Activated CD4-positive, alpha-beta T cell treated with anti-CD3 and anti-CD28 coated beads for 1 hour (primary cell): ENCODE measurements at regions not wholly inside any gene's neighbourhood (a gene's known extent, or its start where the extent isn't known, plus 50 kb on each side); places are given as distances from the start of the nearest gene placed in this dataset.

Source experiments
- DNase-seq: peaks from one replicate; pipeline ENCODE4 v3.0.0-alpha.2; 2020

DNA sequence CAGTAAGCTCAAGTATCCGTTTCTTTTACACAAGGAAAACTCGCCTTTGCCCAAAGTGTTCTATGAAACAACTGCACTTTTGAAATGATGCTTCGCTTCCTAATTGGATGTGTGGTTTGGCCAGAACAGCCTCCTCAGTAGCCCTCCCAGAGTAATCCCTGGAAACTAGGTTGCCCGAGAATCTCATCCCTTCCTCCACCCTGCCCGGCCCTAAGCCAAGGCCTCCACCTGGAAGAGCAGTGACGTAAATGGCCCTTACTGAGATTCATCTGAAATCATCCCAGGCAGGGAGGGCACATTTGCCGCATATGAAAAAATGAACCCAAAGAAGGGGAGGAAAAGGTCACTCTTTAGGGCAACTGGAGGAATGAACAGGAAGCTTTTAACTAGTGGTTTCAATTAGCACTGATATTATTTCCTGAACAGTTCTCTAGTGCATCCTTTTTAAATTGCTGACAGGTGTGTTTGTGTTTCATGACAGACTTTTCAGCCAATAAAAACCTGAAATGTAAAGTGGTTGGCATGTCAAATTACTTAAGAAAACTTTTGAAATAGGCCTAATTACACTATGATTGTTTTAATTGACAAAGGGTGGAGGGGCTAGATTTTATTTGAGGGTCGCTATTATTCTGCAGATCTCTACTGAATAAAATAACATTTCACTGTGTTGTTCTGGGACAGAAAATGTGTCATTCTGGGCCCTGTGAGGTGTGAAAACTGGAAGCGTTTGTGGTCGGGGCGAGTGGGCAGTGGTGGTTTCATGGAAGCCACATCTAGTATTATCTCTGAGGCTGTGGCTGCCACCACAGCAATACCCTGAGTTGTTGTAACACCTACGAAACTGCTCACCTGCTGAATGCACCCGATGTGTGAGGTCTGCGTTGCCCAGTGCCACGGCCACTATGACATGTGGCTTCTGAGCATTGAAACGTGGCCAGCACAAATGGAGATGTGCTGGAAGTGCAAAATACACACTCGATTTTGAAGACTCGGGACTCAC, 112.1 kb downstream of the ZIC5 start:
- no peak for DNase-seq

DNA sequence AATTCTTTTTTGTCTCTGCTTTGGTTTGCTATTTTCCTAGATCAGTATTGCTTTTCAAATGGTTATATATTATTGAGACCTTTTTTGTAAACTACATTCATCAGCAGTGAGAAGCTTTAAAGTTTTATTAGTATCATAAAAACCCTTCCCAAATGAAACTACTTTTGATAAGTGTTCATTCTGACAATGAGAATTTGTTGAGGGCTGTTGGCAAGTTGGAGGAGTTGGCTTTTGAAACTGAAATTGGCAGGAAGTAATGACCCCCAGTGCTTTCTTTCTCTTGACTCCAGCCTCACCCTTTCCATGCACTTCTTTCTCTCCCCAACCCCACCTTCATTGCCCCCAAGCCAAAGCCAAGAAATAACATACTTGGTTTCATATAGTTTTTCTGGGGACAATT, 113.8 kb downstream of the ZIC5 start:
- no peak for DNase-seq

DNA sequence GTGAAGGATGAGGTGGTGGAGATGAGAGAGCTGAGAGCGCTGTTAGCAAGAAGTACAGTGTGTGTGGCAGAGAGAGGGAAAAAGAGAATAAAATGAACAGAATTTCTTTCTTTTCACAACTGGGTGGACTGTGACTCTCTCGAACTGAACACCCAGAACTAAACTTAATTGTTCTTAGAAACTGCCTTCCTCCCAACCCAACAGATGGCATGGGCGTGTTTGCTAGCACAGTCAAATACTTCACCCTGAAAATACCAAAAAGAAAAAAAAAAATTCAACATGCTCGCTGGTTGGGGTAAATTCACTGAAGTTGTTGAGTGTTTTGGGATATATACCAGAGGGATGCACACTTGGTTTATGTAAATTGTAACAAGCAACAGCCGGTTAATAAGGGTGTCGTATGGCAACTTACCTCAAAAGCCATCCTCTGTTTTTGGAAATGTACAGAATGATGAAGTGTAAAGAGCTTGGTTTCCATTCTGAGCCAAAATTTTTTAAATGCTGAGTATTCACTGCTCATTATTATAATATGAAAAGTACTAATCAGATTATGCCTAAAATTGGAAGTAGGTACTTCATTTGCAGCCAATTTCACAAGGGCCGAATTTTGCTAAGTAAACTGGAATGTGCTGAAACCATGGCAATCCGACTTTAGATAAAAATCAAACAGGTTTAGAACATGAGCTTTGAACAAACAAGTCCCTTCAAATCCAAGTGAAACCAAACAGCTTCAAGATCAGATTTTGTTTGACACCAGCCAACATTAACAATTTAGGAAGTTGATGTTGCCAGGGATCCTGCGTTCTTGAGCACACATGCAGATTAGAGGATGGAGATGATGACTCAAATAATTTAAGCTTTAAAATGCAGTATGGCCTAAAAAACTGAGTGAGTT, 115.8 kb downstream of the ZIC5 start:
- no peak for DNase-seq

DNA sequence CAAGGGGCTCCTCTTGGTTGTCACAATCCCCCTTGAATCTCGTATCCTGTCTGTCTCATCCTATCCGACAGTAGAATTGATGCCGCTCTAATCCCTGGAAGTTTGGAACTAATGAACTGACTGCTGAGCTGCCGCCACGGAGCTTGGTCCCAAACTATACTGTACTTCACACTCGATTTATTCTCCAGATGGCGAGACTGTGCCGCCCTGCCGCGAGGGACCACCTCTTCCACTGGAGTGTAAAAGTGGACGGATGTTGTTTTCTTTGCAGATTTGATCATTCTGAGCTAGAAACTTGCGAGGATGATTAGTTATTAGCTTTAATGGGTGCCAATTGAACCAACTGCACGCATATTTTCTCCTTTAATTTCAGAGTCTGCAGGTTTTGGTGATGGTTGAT, 117.2 kb downstream of the ZIC5 start:
- DNase-seq = no peak

DNA sequence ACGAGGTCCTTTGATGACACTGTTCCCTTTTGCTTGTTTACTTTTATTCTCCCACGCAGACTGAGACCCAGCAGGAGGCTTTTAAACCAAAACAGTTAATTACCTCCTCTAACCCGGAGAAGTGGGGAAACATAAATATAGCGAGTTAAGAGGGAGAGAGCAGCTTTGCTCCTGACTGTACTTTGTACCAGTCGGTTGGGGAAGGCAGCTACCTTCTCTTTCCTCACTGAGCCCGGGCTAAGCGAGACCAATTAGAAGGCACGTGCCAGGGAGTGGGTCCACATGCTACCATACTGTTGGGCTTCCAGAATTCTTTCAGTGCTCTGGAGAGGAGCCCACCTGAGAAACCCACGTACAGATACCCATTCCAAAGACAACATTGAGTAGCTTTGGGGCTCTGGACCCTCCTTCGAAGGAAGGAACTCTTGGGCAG, 124.2 kb downstream of the ZIC5 start:
- no peak for DNase-seq

DNA sequence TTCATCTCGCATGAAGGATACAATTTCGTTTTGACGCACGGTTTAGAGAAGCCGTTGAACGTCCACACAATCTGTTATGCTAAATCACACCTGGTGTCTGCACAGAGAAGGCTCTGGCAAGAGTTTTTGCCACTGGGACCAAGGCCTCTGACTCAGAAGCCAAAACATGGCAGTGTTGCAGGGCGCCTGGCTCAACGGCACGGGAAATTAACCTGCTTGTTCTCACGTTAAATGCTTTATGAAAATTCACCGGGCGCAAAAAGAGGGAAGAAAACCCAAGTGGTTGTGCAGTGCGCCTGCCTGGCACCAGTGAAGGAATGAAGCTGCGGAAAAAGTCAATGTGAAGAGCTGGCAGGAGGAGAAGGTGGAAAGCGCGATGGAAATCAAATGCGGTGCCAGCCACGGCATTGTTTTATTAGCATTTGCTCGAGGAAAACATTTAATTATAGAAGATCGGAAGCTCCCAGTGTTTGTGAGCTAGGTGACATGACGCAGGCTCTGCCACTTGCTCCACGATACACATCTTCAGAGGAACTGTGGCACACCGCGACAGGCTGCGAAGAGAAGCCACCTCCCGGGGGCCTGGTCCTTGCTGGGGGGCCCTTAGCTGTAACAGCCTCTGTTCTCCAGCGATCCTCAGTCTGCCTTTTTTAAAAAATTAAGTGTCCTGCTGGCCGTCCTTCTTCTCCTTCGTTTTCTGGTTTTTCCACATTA, 126.2 kb downstream of the ZIC5 start:
- no peak for DNase-seq

DNA sequence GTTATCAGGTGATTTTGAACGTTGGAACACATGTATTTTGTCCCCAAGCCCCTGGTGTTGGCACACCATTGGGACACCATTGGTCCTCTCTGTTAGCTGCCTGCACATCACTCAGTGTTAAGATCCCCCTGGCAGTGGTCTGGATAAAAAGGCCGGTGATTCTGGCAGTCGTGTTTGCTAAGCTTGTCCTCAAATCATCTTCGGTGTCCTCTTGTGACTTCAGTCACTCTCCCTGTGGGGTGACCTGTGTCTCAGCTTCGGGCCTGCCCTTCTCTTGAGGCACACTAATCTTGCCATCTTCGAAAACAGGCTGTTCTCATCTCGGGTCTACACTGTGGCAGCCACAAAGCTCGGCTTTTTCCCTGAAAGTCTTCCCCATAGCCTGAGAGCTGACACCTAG, 127.1 kb downstream of the ZIC5 start:
- no peak for DNase-seq

DNA sequence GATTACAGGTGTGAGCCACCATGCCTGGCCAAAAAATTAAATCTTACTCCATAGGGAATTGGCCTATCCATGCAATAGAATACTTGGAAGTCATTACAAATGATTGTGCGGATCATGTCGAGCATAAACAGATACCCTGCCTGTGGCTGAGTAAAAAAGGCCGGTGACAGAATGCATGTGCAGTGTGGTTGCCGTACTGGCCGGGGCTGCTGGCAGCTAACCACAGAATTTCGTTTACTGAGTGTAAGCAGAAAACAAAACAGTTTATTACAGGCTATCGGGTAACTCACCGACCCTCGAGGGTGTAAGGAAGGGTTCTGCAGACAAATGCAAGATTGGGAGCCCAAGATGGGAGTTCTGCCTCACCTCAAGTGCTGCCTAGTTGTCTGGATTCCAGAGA, 127.7 kb downstream of the ZIC5 start:
- no peak for DNase-seq

DNA sequence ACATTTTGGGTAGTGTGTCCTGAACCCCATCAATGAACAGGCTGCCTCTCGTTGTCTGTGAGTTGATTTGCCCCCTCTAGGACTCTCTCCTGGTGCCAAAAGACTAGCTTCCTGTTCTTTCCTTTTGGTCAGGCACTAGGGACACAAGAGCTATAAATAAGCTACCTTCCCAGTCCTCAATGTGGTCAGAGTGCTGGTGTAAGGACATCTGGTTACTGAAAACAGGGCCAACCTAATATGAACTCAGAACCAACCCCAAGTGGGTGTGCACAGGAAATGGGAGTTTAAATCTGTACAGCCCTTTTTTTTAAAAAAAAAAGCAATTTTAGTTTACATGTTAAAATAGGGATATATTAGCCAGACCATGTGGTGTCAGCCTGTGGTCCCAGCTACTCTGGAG, 129.2 kb downstream of the ZIC5 start:
- DNase-seq = no peak

DNA sequence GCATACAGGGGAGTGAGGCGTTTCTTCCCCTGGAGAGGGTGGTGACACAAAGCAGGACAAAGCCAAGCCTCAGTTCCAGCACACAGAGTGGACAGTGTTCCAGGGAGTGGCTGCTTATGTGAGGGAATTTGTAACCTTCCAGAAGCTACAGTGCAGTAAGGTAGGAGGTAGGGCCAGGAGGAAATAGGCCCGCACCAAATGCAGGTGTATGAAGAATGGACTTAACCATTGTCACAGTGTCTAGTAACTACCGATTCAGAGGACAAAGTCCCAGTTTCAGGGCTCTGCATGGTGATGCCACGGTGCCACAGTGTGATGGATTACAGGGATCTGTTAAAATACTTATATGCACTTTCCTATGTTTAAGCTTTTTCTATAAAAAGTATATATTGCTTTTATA, 135.3 kb downstream of the ZIC5 start:
- DNase-seq = no peak

DNA sequence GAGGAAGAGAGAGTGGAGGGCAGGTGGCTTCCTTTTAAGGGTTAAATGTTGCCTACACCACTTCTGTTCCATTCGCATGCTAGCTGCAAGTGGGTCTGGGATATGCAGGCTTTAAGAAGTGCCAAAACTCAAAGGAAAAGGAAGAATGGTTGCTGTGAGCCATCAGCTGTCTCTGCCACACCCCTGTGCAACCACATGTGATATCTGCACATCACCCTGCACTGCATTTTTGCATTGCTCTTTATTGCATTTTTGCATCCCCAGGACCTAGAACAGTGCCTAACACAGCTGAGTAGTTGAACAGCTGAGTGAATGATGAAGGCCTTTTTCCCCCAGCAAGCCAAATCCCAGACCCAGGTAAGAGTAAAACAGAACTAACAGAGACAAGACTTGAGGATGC, 136.1 kb downstream of the ZIC5 start:
- no peak for DNase-seq

DNA sequence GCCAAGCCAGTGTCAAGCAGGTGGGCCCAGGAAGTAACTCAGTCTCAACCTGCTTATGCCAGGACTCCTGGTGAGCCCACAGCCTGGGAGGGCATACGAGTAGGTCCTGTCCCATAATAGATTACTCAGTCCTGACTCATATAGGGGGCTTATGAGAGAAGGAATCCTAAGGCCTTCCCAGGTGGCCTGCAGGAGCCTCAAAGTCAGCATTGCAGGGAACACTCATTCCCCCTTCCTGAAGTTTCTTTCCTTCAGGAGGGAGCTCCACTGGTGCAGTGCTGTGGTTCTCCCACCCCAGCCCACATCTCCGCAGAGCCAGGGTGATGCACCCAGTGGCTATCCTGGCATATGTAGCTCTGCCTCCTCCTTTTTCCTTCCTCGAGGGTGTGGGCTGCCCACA, 137.3 kb downstream of the ZIC5 start:
- DNase-seq = no peak

DNA sequence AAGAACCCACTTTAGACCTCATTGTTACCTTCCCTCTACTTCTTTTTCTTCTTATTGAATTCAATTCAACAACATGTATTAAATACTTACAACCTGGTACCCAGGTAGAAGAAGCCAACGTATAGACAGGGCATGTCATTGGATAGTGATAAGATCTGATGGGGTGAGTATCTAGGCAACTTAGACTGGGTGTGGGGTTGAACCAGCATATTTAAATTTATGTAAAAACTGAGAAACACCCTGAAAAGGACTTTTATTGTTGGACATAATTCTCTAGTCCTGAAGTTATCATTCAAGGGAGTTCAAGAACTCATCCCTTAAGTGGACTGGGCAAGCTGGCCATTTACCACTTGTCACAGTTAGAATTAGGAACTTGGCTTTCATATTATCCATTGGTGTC, 139.2 kb downstream of the ZIC5 start:
- no peak for DNase-seq

DNA sequence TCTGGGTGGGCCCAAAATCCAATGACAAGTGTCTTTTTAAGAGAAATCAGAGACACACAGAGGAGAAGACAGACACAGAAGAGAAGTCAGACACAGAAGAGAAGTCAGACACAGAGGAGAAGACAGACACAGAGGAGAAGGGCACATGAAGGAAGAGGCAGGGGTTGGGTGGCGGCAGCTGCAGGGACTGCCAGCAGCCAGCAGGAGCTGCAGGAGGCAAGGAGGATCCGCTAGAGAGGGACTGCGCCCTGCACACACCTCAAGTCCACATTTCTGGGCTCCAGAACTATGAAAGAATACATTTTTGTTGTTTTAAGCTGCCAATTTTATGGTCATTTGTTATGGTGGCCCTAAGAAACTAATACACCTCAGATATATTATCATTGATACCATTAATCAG, 140.6 kb downstream of the ZIC5 start:
- DNase-seq = no peak

DNA sequence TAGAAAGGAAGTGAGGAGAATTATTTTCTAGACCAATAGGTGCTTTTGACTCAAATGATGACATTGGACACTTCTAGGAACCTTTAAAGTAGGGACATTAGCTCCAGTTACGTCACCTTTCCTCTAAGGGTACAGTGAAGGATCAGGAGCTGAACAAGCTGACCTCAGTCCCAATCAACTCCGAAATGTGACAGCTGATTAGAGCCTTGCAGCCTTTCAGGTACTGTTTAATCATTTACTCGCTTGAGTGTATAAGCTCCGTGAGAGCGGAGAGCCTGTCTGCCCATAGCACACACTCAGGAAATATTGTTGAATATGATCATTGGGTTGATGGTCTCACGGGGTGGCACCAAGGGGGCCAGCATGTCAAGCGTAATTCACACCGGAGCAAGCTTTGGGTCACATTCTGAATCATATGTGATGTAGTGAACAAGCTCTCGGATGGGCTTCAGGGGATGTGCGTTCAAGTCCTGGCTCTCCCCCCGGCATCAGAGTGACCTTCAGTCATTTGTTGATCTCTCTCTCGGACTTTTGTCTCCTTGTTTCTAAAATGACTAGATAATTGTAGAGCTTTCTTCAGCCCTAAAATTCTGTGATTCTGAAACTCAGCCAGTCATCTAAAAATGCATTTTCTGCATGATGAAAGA, 141.9 kb downstream of the ZIC5 start:
- DNase-seq = no peak

DNA sequence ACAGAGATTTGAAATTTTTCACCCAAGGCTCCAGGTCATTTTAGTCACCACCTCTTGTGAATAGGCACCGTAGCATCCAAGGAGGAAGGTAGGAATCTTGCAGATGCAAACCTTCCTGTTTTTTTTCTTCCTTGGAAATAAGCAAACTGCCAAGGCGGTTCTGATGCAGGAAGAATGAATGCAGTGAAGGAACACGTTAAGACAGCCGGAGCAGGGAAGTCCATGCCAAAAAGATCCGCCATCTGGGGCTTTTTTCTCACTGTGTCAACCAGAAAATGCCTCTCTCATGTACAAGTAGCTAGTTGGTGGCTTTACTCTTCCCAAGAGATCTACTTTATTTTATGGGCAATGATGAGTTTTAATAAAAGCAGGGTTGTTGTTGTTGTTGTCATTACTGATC, 142.4 kb downstream of the ZIC5 start:
- no peak for DNase-seq

DNA sequence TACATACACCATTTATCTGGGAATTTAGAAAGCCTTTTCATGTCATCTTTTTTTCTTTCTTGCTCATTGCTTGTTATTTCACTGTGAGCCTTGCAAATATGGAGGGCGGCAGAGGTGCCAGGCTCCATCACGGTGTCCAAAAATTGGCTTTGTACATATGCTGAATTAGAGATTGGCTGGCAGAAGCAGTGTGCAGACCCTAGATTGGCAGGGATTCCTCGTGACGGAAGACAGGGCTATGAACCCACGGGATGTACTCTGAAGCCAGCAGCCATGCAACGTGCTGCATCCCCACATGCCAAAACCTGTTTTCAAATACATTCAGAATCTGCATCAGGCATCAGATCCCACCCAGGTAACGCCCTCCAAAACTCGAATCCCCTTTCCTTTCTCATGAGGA, 142.8 kb downstream of the ZIC5 start:
- DNase-seq = no peak

DNA sequence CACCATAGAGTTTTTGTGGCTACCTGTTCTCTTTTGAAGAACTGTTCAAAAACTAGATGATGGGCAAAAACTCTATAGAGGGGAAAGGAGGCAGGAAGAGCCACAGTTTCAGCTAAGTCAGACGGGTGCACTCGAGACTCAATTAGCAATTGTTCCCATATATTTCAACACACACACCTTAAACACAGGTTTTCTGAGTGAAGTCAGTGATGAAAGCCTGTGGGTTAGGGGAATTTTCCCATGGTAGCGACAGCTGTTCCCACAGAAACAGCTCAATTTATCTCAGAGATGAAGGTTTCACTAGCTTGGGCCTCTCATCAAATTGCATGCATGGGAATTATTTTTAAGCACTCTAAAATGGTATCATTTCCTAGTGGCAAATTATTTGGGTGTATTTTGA, 143.4 kb downstream of the ZIC5 start:
- DNase-seq = no peak

DNA sequence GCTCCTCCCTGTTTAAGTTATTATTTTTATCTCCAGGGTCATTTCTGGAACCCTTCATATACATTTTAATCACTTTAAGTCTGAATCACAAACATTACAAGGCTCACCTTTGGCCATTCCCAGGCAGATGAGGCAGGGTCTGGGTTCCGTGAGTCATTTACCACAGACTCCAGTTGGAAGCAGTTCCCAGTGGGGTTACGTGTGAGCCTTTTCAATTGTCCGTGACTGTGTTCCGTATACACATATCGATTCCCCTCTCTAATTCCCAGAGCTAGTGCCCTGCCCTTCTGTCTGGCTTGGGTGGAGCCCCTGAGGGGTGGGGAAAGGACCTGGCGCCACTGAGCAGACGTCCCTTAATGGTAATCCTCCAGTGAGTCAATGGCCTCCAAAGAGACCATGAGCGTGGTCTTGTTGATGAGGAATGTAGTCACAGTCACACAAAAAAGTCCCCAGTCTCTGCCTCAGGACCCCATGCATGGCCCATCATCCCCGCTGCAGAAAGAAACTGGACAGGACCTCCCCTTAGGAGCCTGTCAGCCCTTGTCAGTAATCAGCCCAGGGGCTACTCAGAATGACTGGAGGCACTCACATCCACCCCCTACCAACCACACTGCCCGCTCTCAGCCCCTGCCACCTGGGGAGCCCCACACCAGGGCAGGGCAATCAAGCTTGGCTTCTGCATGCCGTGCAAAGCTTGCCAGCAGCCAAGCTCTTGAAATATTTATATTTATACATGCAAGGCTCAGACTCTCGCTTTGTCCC, 144.4 kb downstream of the ZIC5 start:
- no peak for DNase-seq

DNA sequence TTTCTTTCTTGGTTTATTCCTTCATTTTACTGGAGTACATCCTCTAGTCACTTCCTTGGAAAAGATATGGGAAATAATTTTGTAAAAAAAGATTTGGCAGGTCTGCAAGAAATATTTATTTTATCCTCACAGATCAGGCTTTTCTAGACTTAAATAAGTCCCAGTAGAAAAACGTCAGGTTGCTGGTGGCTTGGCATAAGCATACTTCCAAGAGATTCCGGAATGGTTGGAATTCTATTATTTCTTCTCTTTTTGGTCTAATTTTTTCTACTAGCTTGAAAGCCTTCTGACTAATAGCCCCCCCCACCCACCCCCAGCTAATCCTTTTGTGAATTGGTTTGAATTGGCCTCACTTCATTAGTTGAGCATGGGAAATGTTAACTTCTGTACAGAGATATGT, 147.6 kb downstream of the ZIC5 start:
- no peak for DNase-seq

DNA sequence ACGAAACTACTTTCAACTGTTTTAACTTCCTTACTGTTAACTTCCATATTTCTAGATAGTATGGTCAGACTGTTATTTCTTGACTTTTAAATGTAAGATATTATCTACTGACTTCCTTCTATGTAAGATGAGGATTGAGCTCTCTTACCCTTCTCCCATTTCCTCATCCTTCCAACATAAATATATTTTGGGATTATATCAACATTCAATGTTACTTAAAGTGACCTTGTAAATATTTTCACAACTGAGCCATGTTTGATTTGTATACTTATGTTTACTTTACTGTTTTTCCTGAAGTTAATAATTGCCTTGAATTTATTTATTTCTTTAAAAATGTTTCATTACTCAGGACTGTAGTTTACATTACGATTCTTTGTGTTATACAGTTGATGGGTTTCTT, 148.7 kb downstream of the ZIC5 start:
- DNase-seq = no peak

DNA sequence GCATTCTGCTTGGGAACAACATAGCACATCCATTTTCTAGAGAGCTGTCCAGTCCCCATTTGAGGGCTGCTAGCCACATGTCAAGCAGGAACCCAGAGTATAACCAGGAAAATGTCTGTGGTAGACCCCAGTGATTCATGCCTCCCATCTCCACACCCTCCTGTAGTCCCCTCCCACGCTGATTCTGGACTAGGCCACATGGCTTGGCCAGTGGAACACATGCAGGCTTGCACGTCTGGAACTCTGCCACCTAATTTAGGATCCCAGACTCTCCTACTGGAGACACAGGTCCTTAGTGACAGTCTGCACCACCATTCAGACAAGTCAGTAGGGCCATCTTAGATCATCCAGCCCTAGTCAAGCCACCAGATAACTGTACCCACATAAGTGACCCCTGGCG, 149.8 kb downstream of the ZIC5 start:
- DNase-seq = no peak
